A673 (cell line): ENCODE measurements at regions not wholly inside any gene's neighbourhood (a gene's known extent, or its start where the extent isn't known, plus 50 kb on each side); places are given as distances from the start of the nearest gene placed in this dataset.

Source experiments
- EZH2 ChIP-seq: fragments of 200-600 bp; sonication (generic); IDR thresholded peaks from 2 replicates; pipeline ENCODE4 v1.6.1; 2017; ENCODE audit warnings: borderline replicate concordance, low read depth, mild to moderate bottlenecking, mixed read lengths, antibody characterized with exemption, low read length; ENCODE audit not compliant: poor library complexity, severe bottlenecking
- TF ChIP-seq, protein P1 (sequence below): fragments of 300-800, 200-600 bp; sonication (generic); conservative IDR thresholded peaks from 2 replicates; pipeline ENCODE4 v1.5.1; 2017; ENCODE audit warnings: low read depth, mild to moderate bottlenecking, antibody characterized with exemption, low read length, moderate library complexity, mixed read lengths

GRCh38 chr12:126210026-126210425 lies 1144.8 kb downstream of the AACS start:
- TF ChIP-seq, protein P1, sequence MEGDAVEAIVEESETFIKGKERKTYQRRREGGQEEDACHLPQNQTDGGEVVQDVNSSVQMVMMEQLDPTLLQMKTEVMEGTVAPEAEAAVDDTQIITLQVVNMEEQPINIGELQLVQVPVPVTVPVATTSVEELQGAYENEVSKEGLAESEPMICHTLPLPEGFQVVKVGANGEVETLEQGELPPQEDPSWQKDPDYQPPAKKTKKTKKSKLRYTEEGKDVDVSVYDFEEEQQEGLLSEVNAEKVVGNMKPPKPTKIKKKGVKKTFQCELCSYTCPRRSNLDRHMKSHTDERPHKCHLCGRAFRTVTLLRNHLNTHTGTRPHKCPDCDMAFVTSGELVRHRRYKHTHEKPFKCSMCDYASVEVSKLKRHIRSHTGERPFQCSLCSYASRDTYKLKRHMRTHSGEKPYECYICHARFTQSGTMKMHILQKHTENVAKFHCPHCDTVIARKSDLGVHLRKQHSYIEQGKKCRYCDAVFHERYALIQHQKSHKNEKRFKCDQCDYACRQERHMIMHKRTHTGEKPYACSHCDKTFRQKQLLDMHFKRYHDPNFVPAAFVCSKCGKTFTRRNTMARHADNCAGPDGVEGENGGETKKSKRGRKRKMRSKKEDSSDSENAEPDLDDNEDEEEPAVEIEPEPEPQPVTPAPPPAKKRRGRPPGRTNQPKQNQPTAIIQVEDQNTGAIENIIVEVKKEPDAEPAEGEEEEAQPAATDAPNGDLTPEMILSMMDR: no peak
- TF ChIP-seq EZH2: no peak
